ENCODE measurements at regions not wholly inside any gene's neighbourhood (a gene's known extent, or its start where the extent isn't known, plus 50 kb on each side); places are given as distances from the start of the nearest gene placed in this dataset.

- TF ChIP-seq SUZ12 (IDR thresholded peaks at IDR 0.05; ENCODE audit: low read length) = no peak
- TF ChIP-seq NRF1 (IDR thresholded peaks at IDR 0.05; ENCODE audit: low read depth, low read length) = no peak
- TF ChIP-seq CBX5 (IDR thresholded peaks at IDR 0.05; ENCODE audit: low read depth, low read length) = no peak
Observed at GRCh38 chr22:19641983-19642451, 72.3 kb upstream of the SEPTIN5 start (continued).

All from H1 (cell line).